Prostate gland (tissue), 2 donors: ENCODE measurements at regions not wholly inside any gene's neighbourhood (a gene's known extent, or its start where the extent isn't known, plus 50 kb on each side); places are given as distances from the start of the nearest gene placed in this dataset.

Experiments
- DNase-seq: peaks from one replicate; pipeline ENCODE4 v3.0.0-alpha.2; 2019; ENCODE audit warnings: low spot score
- H3K27ac ChIP-seq, 2 donors: fragments of 200-600 bp; sonication (generic); 2 replicates each; pipeline ENCODE4 v1.5.1; 2017 to 2019
- H3K27me3 ChIP-seq: fragments of 200-600 bp; sonication (generic); replicated peaks from 2 replicates; pipeline ENCODE4 v1.5.1; 2019; ENCODE audit not compliant: insufficient read depth
- H3K36me3 ChIP-seq, 2 donors: fragments of 200-600 bp; sonication (generic); 1 replicate in 1 of 2; 2 replicates in 1 of 2; pipeline versions ENCODE4 v1.5.1 to v1.8.1; 2017 to 2019
- H3K4me1 ChIP-seq: fragments of 200-600 bp; sonication (generic); replicated peaks from 2 replicates; pipeline ENCODE4 v1.5.1; 2019
- H3K4me3 ChIP-seq, 2 donors: fragments of 200-600 bp; sonication (generic); 2 replicates each; pipeline ENCODE4 v1.5.1; 2017 to 2019
- H3K9me3 ChIP-seq: fragments of 200-600 bp; sonication (generic); 2 replicates; pipeline ENCODE4 v1.5.1; 2017
- POLR2A ChIP-seq: fragments of 450-650 bp; IDR thresholded peaks from one replicate; pipeline ENCODE4 v1.6.1; 2016; ENCODE audit warnings: antibody characterized with exemption, mild to moderate bottlenecking
- POLR2AphosphoS5 ChIP-seq: sonication (generic); formaldehyde crosslinking; IDR thresholded peaks from one replicate; pipeline ENCODE4 v1.6.1; 2017; ENCODE audit warnings: antibody characterized with exemption
- WGBS: methylation state at CpG from one replicate; pipeline ENCODE4 v1.1.5; 2018; 5-methylcytosine and 5-hydroxymethylcytosine counted together
- intact Hi-C: fragments of 100-400 bp; cut with DNase I; formaldehyde crosslinking; loops from one replicate; pipeline ENCODE4 v1.14.2; 2022
- TF ChIP-seq, protein P1 (sequence below), 4 experiments: fragments of 200-600 bp in 2 of 4; fragments of 450-650 bp in 2 of 4; sonication (generic) in 2 of 4; IDR thresholded peaks; 1 replicate in 3 of 4; 2 replicates in 1 of 4; pipeline ENCODE4 v1.5.1; 2016 to 2019; ENCODE audit warnings: antibody characterized with exemption in 4 of 4, mild to moderate bottlenecking in 2 of 4, moderate library complexity in 2 of 4

DNA sequence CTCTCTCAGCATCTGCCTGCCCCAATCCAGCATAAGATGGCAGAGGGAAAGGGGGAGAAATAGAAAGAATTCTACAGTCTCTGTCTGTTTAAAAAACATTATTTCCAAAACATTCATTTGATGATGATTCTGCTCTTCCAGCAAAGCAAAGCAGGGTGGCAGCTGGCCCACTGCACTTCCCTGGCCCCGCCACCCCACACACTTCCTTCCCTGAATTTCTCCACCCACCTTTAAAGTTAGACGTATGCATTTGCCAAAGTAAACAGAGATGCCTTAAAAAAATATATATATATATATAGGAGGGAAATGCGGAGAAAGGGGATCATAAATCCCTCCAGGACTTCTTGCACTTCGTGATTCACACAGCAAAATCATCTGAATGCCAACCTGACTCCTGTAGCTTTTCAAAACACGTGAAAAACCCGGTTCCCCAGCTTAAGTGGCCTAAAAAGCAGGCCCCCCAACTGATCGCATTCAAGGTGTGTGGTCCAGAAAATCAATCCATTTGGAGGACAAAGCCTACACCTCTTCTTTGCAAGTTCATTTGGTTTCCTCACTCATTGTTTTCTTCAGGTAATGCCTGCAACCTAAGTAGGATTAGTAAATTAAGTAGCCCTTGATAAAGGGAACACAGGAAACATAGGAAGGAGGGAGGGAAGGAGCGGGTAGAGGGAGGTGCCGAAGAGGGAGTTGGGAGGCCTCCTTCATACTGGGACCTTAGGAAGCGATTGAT, 68.8 kb downstream of the LLPH start:
- no peaks in the 10 kb centered on the region for H3K27me3 ChIP-seq
- TF ChIP-seq POLR2A (no peak), POLR2AphosphoS5 (no peak)
- TF ChIP-seq, protein P1, sequence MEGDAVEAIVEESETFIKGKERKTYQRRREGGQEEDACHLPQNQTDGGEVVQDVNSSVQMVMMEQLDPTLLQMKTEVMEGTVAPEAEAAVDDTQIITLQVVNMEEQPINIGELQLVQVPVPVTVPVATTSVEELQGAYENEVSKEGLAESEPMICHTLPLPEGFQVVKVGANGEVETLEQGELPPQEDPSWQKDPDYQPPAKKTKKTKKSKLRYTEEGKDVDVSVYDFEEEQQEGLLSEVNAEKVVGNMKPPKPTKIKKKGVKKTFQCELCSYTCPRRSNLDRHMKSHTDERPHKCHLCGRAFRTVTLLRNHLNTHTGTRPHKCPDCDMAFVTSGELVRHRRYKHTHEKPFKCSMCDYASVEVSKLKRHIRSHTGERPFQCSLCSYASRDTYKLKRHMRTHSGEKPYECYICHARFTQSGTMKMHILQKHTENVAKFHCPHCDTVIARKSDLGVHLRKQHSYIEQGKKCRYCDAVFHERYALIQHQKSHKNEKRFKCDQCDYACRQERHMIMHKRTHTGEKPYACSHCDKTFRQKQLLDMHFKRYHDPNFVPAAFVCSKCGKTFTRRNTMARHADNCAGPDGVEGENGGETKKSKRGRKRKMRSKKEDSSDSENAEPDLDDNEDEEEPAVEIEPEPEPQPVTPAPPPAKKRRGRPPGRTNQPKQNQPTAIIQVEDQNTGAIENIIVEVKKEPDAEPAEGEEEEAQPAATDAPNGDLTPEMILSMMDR (IDR thresholded peaks at IDR 0.05): no peak
- WGBS: 59% methylated on average over 10 of the region's 10 CpGs
- no peaks in the 10 kb centered on the region for H3K36me3 ChIP-seq
- no peaks in the 10 kb centered on the region for H3K4me1 ChIP-seq
- DNase-seq: no peak
- no peaks in the 10 kb centered on the region for H3K9me3 ChIP-seq
- H3K27ac ChIP-seq: no peak overlapping the region
- intact Hi-C loops: no loop called here
- no peak overlapping the region for H3K4me3 ChIP-seq

DNA sequence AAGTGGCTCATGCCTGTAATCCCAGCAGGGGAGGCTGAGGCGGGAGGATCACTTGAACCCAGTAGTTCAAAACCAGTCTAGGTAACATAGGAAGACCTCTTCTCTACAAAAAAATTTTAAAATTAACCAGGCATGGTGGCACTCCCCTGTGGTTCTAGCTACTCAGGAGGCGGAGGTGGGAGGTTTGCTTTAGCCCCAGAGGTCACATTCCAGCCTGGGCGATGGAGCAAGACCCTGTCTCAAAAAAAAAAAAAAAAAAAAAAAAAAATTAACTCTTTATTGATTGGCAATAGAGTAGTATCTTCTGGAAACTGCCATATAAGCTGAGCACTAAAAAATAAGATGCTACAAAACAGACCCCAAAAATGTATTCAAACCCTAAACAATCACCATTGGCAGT, 69.5 kb downstream of the LLPH start:
- WGBS: 93% methylated on average over 3 of the region's 3 CpGs
- Histone ChIP-seq H3K27ac (no peak overlapping the region), H3K27me3 (no peaks in the 10 kb centered on the region), H3K36me3 (no peaks in the 10 kb centered on the region), H3K4me1 (no peaks in the 10 kb centered on the region), H3K9me3 (no peaks in the 10 kb centered on the region), H3K4me3 (no peak overlapping the region)
- intact Hi-C loops: no loop called here
- no peak for DNase-seq
- TF ChIP-seq POLR2AphosphoS5: no peak
- TF ChIP-seq POLR2A: no peak
- TF ChIP-seq, protein P1 (IDR thresholded peaks at IDR 0.05): no peak

DNA sequence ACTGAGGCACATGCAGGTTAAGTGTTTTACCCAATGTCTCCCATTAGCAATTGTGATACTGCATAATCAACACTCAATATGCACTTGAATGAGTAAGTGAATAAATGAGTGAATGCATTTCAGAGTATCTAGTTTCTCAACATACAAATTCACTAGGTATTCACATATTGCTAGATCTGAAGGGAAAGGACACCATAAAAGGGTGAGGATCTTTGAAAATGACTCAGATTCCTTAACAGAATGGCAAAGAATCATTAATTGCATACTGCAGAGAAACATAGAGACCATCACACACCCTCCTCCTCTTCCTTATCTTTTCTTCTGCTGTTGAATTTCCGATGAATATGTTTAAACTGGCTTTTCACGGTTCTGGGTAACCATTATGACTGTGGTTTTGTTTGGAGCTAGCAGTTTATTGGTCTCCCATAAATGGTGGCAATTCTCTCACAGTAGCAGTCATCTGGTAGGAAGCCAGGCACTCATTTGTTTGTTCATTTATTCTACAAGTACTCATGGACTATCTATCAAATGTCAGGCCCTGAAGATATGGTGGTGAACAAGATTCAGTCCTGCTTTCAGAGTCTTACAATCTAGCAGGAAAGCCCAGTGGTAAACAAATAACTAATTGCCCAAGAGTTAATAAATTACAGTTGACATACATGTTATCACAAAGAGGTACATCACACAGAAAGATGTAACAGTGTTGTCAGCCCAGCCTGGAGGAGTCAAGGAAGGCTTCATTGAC, 70.2 kb downstream of the LLPH start:
- H3K4me3 ChIP-seq: no peak overlapping the region
- TF ChIP-seq POLR2AphosphoS5 (no peak), POLR2A (no peak)
- TF ChIP-seq, protein P1 (IDR thresholded peaks at IDR 0.05): no peak
- WGBS: 28% methylated on average over 2 of the region's 2 CpGs
- no peaks in the 10 kb centered on the region for H3K36me3 ChIP-seq
- no peak overlapping the region for H3K27ac ChIP-seq
- intact Hi-C loops: no loop called here
- H3K4me1 ChIP-seq: no peaks in the 10 kb centered on the region
- DNase-seq: no peak
- no peaks in the 10 kb centered on the region for H3K27me3 ChIP-seq
- no peaks in the 10 kb centered on the region for H3K9me3 ChIP-seq

DNA sequence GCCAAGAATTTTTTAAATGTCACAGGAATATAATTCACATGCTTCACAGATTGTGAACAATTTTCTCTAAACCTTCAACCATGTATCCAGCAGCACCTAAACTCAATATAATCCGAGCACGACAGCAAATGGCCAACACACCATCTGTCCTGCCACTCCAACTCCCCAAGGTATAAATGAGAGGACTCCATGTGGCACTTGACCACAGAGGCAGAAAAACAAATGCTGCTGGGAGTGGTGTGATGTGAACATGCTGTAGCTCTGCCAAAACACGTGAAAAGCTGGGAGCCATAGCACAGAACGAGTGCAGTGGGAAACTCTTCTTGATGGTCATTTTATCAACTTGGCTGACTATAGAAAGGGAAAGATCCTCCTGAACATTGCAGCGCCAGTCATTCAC, 70.9 kb downstream of the LLPH start:
- TF ChIP-seq POLR2AphosphoS5 (no peak), POLR2A (no peak)
- TF ChIP-seq, protein P1 (IDR thresholded peaks at IDR 0.05): no peak
- no peaks in the 10 kb centered on the region for H3K27me3 ChIP-seq
- intact Hi-C loops: no loop called here
- WGBS: 79% methylated on average over 5 of the region's 5 CpGs
- no peaks in the 10 kb centered on the region for H3K9me3 ChIP-seq
- H3K36me3 ChIP-seq: no peaks in the 10 kb centered on the region
- no peak overlapping the region for H3K27ac ChIP-seq
- H3K4me3 ChIP-seq: no peak overlapping the region
- H3K4me1 ChIP-seq: no peaks in the 10 kb centered on the region
- no peak for DNase-seq

DNA sequence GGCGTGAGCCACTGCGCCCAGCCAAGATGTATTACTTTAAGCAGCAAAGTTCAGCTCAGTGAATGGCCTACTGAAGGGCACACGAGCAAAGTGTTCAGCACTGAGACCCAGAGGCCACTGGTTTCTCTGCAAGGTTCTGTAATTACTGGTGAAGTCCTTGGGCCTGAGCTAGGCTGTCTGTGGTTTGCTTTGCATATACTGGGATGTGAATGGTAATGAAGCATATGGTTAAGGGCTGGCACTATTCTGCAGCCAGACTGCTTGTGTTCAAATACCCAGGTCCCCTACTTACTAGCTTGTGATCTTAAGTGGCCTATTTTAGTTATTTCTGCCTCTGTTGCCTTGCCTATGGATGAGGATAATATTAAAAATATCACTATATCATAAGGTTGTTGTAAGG, 72.0 kb downstream of the LLPH start:
- no peaks in the 10 kb centered on the region for H3K9me3 ChIP-seq
- 97% methylated on average over 3 of the region's 3 CpGs for WGBS
- no peaks in the 10 kb centered on the region for H3K27me3 ChIP-seq
- DNase-seq: no peak
- intact Hi-C loops: no loop called here
- H3K27ac ChIP-seq: no peak overlapping the region
- no peaks in the 10 kb centered on the region for H3K4me1 ChIP-seq
- no peaks in the 10 kb centered on the region for H3K36me3 ChIP-seq
- TF ChIP-seq POLR2AphosphoS5: no peak
- H3K4me3 ChIP-seq: no peak overlapping the region
